ENCODE measurements at regions not wholly inside any gene's neighbourhood (a gene's known extent, or its start where the extent isn't known, plus 50 kb on each side); places are given as distances from the start of the nearest gene placed in this dataset.

- TF ChIP-seq, protein P1, sequence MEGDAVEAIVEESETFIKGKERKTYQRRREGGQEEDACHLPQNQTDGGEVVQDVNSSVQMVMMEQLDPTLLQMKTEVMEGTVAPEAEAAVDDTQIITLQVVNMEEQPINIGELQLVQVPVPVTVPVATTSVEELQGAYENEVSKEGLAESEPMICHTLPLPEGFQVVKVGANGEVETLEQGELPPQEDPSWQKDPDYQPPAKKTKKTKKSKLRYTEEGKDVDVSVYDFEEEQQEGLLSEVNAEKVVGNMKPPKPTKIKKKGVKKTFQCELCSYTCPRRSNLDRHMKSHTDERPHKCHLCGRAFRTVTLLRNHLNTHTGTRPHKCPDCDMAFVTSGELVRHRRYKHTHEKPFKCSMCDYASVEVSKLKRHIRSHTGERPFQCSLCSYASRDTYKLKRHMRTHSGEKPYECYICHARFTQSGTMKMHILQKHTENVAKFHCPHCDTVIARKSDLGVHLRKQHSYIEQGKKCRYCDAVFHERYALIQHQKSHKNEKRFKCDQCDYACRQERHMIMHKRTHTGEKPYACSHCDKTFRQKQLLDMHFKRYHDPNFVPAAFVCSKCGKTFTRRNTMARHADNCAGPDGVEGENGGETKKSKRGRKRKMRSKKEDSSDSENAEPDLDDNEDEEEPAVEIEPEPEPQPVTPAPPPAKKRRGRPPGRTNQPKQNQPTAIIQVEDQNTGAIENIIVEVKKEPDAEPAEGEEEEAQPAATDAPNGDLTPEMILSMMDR (IDR thresholded peaks at IDR 0.05) = no peak
- ATAC-seq (ENCODE audit: insufficient number of reproducible peaks, low FRiP score, low read depth) (no peak), DNase-seq (ENCODE audit: low spot score) (no peak)
- Histone ChIP-seq H3K27me3 (replicated peaks; ENCODE audit: insufficient read depth) (no peaks in the 10 kb centered on the region), H3K4me1 (ENCODE audit: control insufficient read depth in 1 of 2, low read depth in 2 of 2) (no peaks in the 10 kb centered on the region), H3K4me3 (no peak overlapping the region), H3K36me3 (no peaks in the 10 kb centered on the region), H3K9me3 (no peaks in the 10 kb centered on the region), H3K27ac (no peak overlapping the region)
These were observed 484.5 kb downstream of the LIG4 start for GRCh38 chr13:107730813-107731212.

- H3K4me1 ChIP-seq (ENCODE audit: control insufficient read depth in 1 of 2, low read depth in 2 of 2) = no peaks in the 10 kb centered on the region
- DNase-seq (ENCODE audit: low spot score) (no peak), ATAC-seq (ENCODE audit: insufficient number of reproducible peaks, low FRiP score, low read depth) (no peak)
- no peak overlapping the region for H3K4me3 ChIP-seq
- no peaks in the 10 kb centered on the region for H3K9me3 ChIP-seq
- no peaks in the 10 kb centered on the region for H3K36me3 ChIP-seq
- H3K27ac ChIP-seq = no peak overlapping the region
- TF ChIP-seq, protein P1 (IDR thresholded peaks at IDR 0.05) = no peak
- no peaks in the 10 kb centered on the region for H3K27me3 ChIP-seq (replicated peaks; ENCODE audit: insufficient read depth)
These were observed 494.0 kb downstream of the LIG4 start for GRCh38 chr13:107721125-107721869.

DNA sequence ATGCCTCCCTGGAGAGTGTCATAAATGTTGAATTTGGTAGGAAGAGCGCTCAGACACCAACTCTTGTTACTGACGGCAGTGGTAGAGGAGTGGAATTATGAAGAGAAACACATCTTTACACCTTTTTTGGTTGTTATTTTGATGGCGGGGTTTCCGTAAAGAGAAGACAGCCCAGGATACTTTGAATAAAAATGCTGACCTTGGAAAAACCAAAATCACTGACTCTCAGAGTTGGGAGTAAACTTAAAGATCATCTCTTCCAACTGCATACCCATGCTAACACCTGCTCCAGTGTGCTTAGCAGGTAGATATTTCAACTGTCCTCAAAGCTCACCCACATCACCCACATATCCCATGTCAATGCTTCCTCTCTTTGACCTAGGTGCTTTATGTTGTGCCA, 498.6 kb downstream of the LIG4 start:
- no peak overlapping the region for H3K27ac ChIP-seq

GRCh38 chr13:107716241-107716640, 499.1 kb downstream of the LIG4 start:
- no peak overlapping the region for H3K4me3 ChIP-seq
- H3K4me1 ChIP-seq (ENCODE audit: control insufficient read depth in 1 of 2, low read depth in 2 of 2) = no peaks in the 10 kb centered on the region
- DNase-seq (ENCODE audit: low spot score) = no peak
- H3K27me3 ChIP-seq (replicated peaks; ENCODE audit: insufficient read depth) = no peaks in the 10 kb centered on the region
- H3K36me3 ChIP-seq = no peaks in the 10 kb centered on the region
- TF ChIP-seq, protein P1 (IDR thresholded peaks at IDR 0.05) = no peak
- H3K27ac ChIP-seq = no peak overlapping the region
- ATAC-seq (ENCODE audit: insufficient number of reproducible peaks, low FRiP score, low read depth) = no peak
- no peaks in the 10 kb centered on the region for H3K9me3 ChIP-seq

More for the DNA sequence above, 498.6 kb downstream of the LIG4 start:
- no peaks in the 10 kb centered on the region for H3K27me3 ChIP-seq (replicated peaks; ENCODE audit: insufficient read depth)
- no peak overlapping the region for H3K4me3 ChIP-seq
- no peak for ATAC-seq (ENCODE audit: insufficient number of reproducible peaks, low FRiP score, low read depth)
- H3K36me3 ChIP-seq = no peaks in the 10 kb centered on the region
- no peaks in the 10 kb centered on the region for H3K9me3 ChIP-seq
- TF ChIP-seq, protein P1 (IDR thresholded peaks at IDR 0.05) = no peak
- DNase-seq (ENCODE audit: low spot score) = no peak
- H3K4me1 ChIP-seq (ENCODE audit: control insufficient read depth in 1 of 2, low read depth in 2 of 2) = no peaks in the 10 kb centered on the region

- Histone ChIP-seq H3K36me3 (no peaks in the 10 kb centered on the region), H3K27ac (no peak overlapping the region), H3K4me1 (ENCODE audit: control insufficient read depth in 1 of 2, low read depth in 2 of 2) (no peaks in the 10 kb centered on the region), H3K9me3 (no peaks in the 10 kb centered on the region), H3K4me3 (no peak overlapping the region), H3K27me3 (replicated peaks; ENCODE audit: insufficient read depth) (no peaks in the 10 kb centered on the region)
- TF ChIP-seq, protein P1 (IDR thresholded peaks at IDR 0.05) = no peak
- no peak for ATAC-seq (ENCODE audit: insufficient number of reproducible peaks, low FRiP score, low read depth)
- DNase-seq (ENCODE audit: low spot score) = no peak
These were observed 499.8 kb downstream of the LIG4 start for GRCh38 chr13:107715496-107715895.
